ENCODE measurements at regions not wholly inside any gene's neighbourhood (a gene's known extent, or its start where the extent isn't known, plus 50 kb on each side); places are given as distances from the start of the nearest gene placed in this dataset.

DNA sequence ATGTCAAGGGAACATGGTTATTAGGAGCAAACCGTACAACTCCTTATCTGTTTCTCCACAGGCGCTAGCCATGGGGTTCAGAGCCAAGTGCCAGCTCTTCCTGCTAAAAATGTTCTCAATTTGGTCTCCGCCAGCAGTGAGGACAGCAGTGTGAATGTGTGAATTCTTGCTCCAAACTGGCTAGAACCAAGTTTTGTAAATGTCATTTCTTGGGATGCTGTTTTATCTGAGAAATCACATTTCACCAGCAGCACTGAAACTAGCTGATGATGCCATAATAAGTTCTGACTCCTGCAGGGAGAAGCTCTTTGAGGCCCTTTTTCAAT, 140.6 kb upstream of the LGALSL start:
- H3K9me3 Mint-ChIP-seq = no peaks in the 10 kb centered on the region
- H3K4me3 Mint-ChIP-seq = no peak overlapping the region
- H3K27me3 Mint-ChIP-seq (ENCODE audit: low read depth, poor library complexity) = no peaks in the 10 kb centered on the region
- no peak for TF ChIP-seq CTCF (IDR thresholded peaks at IDR 0.05)
- H3K27ac Mint-ChIP-seq = no peak overlapping the region
- H3K36me3 Mint-ChIP-seq (ENCODE audit: low read depth) = no peaks in the 10 kb centered on the region
- peaks cover 44% of the 10 kb centered on the region for H3K4me1 Mint-ChIP-seq
- DNase-seq = no peak

GRCh38 chr2:64315291-64315960, 138.5 kb upstream of the LGALSL start:
- Mint-ChIP-seq H3K27ac (no peak overlapping the region), H3K27me3 (ENCODE audit: low read depth, poor library complexity) (peaks cover 3% of the 10 kb centered on the region), H3K4me3 (no peak overlapping the region), H3K4me1 (peaks cover 60% of the 10 kb centered on the region), H3K9me3 (peaks cover 1% of the 10 kb centered on the region), H3K36me3 (ENCODE audit: low read depth) (no peaks in the 10 kb centered on the region)
- no peak for TF ChIP-seq CTCF (IDR thresholded peaks at IDR 0.05)
- no peak for DNase-seq

DNA sequence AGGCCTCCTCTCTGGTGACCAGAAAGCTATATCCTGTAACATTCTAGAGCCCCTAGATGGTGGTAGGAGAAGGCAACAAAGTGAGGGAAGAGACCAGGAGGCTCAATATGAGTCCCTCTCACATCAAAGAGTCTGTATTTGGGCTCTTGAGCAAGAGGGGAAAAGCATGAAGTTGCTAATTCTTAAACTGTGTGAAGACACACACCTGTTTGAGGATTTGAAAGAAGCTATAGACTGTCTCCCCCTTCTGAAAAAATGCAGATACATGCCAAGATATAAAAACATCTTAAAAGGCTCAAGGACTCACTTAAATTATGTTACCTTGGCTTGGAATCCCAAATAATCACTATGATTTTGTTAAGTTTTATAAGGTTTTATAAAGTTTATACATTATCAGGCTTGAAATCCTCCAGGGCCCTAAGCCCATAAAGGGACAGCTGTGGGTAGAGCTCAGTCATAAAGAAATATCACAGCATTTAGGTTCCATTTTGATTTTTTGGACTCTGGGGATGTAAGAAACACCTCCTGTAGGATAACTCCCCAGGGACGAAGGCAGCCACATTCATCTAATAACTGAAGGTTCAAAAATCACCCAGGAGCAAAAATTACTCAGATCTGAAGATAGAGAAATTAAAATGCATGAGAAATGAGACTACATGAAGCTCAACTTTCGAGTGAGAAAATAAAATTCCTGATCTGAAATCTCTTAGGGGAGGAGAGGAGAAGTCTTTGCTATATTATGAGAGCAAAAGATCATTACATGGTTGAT, 136.1 kb upstream of the LGALSL start:
- DNase-seq = no peak
- no peak for TF ChIP-seq CTCF (IDR thresholded peaks at IDR 0.05)
- peaks cover 3% of the 10 kb centered on the region for H3K27me3 Mint-ChIP-seq (ENCODE audit: low read depth, poor library complexity)
- no peak overlapping the region for H3K27ac Mint-ChIP-seq
- H3K4me1 Mint-ChIP-seq = peaks cover 54% of the 10 kb centered on the region
- H3K9me3 Mint-ChIP-seq = peaks cover 12% of the 10 kb centered on the region
- H3K4me3 Mint-ChIP-seq = no peak overlapping the region
- no peaks in the 10 kb centered on the region for H3K36me3 Mint-ChIP-seq (ENCODE audit: low read depth)

DNA sequence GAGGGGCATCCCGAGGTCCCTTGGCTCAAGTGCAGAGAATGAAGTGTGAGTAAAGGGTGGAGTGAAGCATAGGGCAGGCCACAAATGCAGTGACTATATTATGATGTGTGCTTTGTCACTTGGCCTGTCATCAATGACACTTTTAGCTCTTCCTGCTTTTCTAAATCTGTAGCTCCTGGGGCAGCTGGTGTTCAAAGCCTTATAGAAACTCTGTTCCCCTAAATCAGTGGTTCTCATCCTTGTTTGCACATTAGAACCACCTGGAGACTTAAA, 135.6 kb upstream of the LGALSL start:
- DNase-seq = no peak
- no peaks in the 10 kb centered on the region for H3K36me3 Mint-ChIP-seq (ENCODE audit: low read depth)
- H3K27ac Mint-ChIP-seq = no peak overlapping the region
- TF ChIP-seq CTCF (IDR thresholded peaks at IDR 0.05) = no peak
- H3K9me3 Mint-ChIP-seq = peaks cover 12% of the 10 kb centered on the region
- peaks cover 51% of the 10 kb centered on the region for H3K4me1 Mint-ChIP-seq
- peaks cover 3% of the 10 kb centered on the region for H3K27me3 Mint-ChIP-seq (ENCODE audit: low read depth, poor library complexity)
- no peak overlapping the region for H3K4me3 Mint-ChIP-seq

DNA sequence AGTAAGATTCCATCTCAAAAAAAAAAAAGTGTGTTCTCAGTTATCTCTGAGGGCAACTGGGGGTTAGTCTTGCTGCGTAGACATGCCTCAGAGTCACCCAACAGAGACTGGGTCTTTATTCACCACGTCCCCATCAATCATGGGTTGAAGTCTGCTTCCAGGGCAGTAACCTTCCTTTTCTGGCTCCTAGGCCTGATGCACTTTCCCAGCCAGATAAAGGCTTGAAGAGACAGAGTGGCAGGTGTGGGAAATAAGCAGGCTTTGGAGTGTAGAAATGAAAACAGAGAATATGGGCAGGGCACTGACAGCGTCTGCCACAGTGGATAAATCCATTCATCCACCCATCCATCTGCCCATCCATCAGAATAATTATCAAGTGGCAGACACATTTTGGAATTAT, 134.1 kb upstream of the LGALSL start:
- Mint-ChIP-seq H3K4me1 (peaks cover 45% of the 10 kb centered on the region), H3K27me3 (ENCODE audit: low read depth, poor library complexity) (peaks cover 7% of the 10 kb centered on the region), H3K27ac (peak overlapping the region; percentile 89), H3K4me3 (no peak overlapping the region), H3K9me3 (peaks cover 12% of the 10 kb centered on the region), H3K36me3 (ENCODE audit: low read depth) (no peaks in the 10 kb centered on the region)
- TF ChIP-seq CTCF (IDR thresholded peaks at IDR 0.05) = no peak
- no peak for DNase-seq

- Mint-ChIP-seq H3K27me3 (ENCODE audit: low read depth, poor library complexity) (peaks cover 7% of the 10 kb centered on the region), H3K36me3 (ENCODE audit: low read depth) (no peaks in the 10 kb centered on the region), H3K4me3 (no peak overlapping the region), H3K27ac (no peak overlapping the region), H3K4me1 (peaks cover 48% of the 10 kb centered on the region), H3K9me3 (peaks cover 12% of the 10 kb centered on the region)
- no peak for TF ChIP-seq CTCF (IDR thresholded peaks at IDR 0.05)
- no peak for DNase-seq
These were observed 131.5 kb upstream of the LGALSL start for GRCh38 chr2:64322433-64322832.
